WTC11 (cell line): ENCODE measurements at regions not wholly inside any gene's neighbourhood (a gene's known extent, or its start where the extent isn't known, plus 50 kb on each side); places are given as distances from the start of the nearest gene placed in this dataset.

Experiments
- CREM ChIP-seq: sonication (generic); formaldehyde crosslinking; IDR thresholded peaks from 2 replicates; pipeline ENCODE4 v1.8.1; 2022; ENCODE audit warnings: mild to moderate bottlenecking, missing genetic modification reagents, moderate library complexity
- ZNF232 ChIP-seq: sonication (generic); formaldehyde crosslinking; IDR thresholded peaks from 2 replicates; pipeline ENCODE4 v1.8.0; 2022; ENCODE audit warnings: mild to moderate bottlenecking, missing genetic modification reagents

DNA sequence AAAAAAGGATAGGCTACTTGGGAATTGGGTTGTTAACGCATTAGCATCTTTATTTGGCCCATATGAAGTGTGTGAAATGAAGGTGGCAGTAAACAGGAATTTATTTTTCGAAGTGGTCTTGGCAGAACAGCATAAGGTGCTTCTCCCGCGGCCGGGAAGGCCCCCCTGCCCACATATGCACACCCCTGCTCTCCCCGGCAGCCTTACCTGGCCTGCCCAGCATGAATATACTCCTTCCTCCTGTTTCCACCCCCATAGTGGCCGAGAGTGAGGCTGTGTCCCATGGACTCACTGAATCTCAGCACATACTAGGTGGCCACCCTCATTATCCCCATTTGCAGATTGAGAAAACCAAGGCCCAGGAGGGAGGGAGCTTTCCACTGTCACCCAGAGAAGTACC, 54.0 kb upstream of the OLFM1 start:
- TF ChIP-seq CREM (CRISPR knock-in tag), result no peak
- TF ChIP-seq ZNF232 (CRISPR knock-in tag), result no peak
